Neural cell (in vitro differentiated cells): ENCODE measurements at regions not wholly inside any gene's neighbourhood (a gene's known extent, or its start where the extent isn't known, plus 50 kb on each side); places are given as distances from the start of the nearest gene placed in this dataset.

Source experiments
- H2AFZ ChIP-seq: fragments of 200-600, 300-800 bp; sonication (generic), shearing (Covaris generic); 2 replicates; pipeline ENCODE4 v1.6.0; 2014; ENCODE audit warnings: low read depth, mild to moderate bottlenecking, antibody characterized with exemption, low read length, moderate library complexity
- H3F3A ChIP-seq: fragments of 200-600 bp; shearing (Covaris generic); 2 replicates; pipeline ENCODE4 v1.6.1; 2016; ENCODE audit warnings: mild to moderate bottlenecking, moderate library complexity, mixed read lengths, antibody characterized with exemption, low read length; ENCODE audit not compliant: insufficient read depth, poor library complexity, severe bottlenecking
- H3K27ac ChIP-seq: fragments of 200-600, 300-800 bp; sonication (generic), shearing (Covaris generic); 2 replicates; pipeline ENCODE4 v1.5.1; 2014; ENCODE audit warnings: mild to moderate bottlenecking, low read length, moderate library complexity
- H3K27me3 ChIP-seq: fragments of 300-800, 200-600 bp; sonication (generic), shearing (Covaris generic); 2 replicates; pipeline ENCODE4 v1.6.0; 2014; ENCODE audit warnings: mild to moderate bottlenecking, low read depth, low read length, moderate library complexity; ENCODE audit not compliant: insufficient read depth
- H3K36me3 ChIP-seq: fragments of 300-800, 200-600 bp; sonication (generic), shearing (Covaris generic); 2 replicates; pipeline ENCODE4 v1.5.1; 2014; ENCODE audit warnings: mild to moderate bottlenecking, antibody characterized with exemption, low read length, moderate library complexity; ENCODE audit not compliant: insufficient read depth
- H3K4me2 ChIP-seq: fragments of 300-800, 200-600 bp; sonication (generic), shearing (Covaris generic); 2 replicates; pipeline ENCODE4 v1.6.0; 2014; ENCODE audit warnings: mild to moderate bottlenecking, low read length
- H3K4me3 ChIP-seq: fragments of 300-800, 200-600 bp; sonication (generic), shearing (Covaris generic); 2 replicates; pipeline ENCODE4 v1.5.1; 2014; ENCODE audit warnings: mild to moderate bottlenecking, low read length, moderate library complexity
- H3K79me2 ChIP-seq: fragments of 200-600 bp; shearing (Covaris generic); replicated peaks from 2 replicates; pipeline ENCODE4 v1.6.0; 2014; ENCODE audit warnings: mild to moderate bottlenecking, low read length, moderate library complexity; ENCODE audit not compliant: insufficient read depth
- H3K9ac ChIP-seq: fragments of 300-800, 200-600 bp; sonication (generic), shearing (Covaris generic); 2 replicates; pipeline ENCODE4 v1.6.1; 2016; ENCODE audit warnings: mild to moderate bottlenecking, low read length, mixed read lengths
- H3K9me2 ChIP-seq: fragments of 200-600 bp; shearing (Covaris generic); 2 replicates; pipeline ENCODE4 v1.6.1; 2016; ENCODE audit warnings: mild to moderate bottlenecking, low read length, mixed read lengths; ENCODE audit not compliant: insufficient read depth
- H3K9me3 ChIP-seq: fragments of 200-600, 300-800 bp; sonication (generic), shearing (Covaris generic); 2 replicates; pipeline ENCODE4 v1.6.1; 2016; ENCODE audit warnings: mild to moderate bottlenecking, mixed run types, low read length, moderate library complexity, mixed read lengths
- H4K20me1 ChIP-seq: fragments of 200-600 bp; shearing (Covaris generic); 2 replicates; pipeline ENCODE4 v1.6.1; 2016; ENCODE audit warnings: mild to moderate bottlenecking, mixed run types; ENCODE audit not compliant: insufficient read depth
- EP300 ChIP-seq: fragments of 450-650 bp; conservative IDR thresholded peaks from 2 replicates; pipeline ENCODE4 v1.6.1; 2014; ENCODE audit warnings: antibody characterized with exemption, mild to moderate bottlenecking, moderate library complexity; ENCODE audit not compliant: poor library complexity, severe bottlenecking
- EZH2 ChIP-seq: fragments of 200-600, 300-800 bp; shearing (Covaris generic), sonication (generic); IDR thresholded peaks from 2 replicates; pipeline ENCODE4 v1.6.1; 2014; ENCODE audit warnings: antibody characterized with exemption, low read length, borderline replicate concordance, mild to moderate bottlenecking; ENCODE audit not compliant: insufficient read depth, poor library complexity, severe bottlenecking
- MXI1 ChIP-seq: fragments of 450-650 bp; conservative IDR thresholded peaks from 2 replicates; pipeline ENCODE4 v1.6.1; 2014; ENCODE audit warnings: antibody characterized with exemption, mild to moderate bottlenecking; ENCODE audit not compliant: poor library complexity, severe bottlenecking
- POLR2AphosphoS5 ChIP-seq: IDR thresholded peaks from 2 replicates; pipeline ENCODE4 v1.6.1; 2012
- RAD21 ChIP-seq: fragments of 450-650 bp; conservative IDR thresholded peaks from 2 replicates; pipeline ENCODE4 v1.6.1; 2014; ENCODE audit warnings: antibody characterized with exemption, mild to moderate bottlenecking, moderate library complexity
- SMC3 ChIP-seq: fragments of 450-650 bp; conservative IDR thresholded peaks from 2 replicates; pipeline ENCODE4 v1.6.1; 2014; ENCODE audit warnings: antibody characterized with exemption, mild to moderate bottlenecking, moderate library complexity; ENCODE audit not compliant: poor library complexity
- TAF1 ChIP-seq: IDR thresholded peaks from 2 replicates; pipeline ENCODE4 v1.6.1; 2012; ENCODE audit warnings: low read depth
- TF ChIP-seq, protein P1 (sequence below): IDR thresholded peaks from 2 replicates; pipeline ENCODE4 v1.6.1; 2012; ENCODE audit warnings: borderline replicate concordance
- TF ChIP-seq, protein P2 (sequence below): fragments of 450-650 bp; IDR thresholded peaks from 2 replicates; pipeline ENCODE4 v1.5.1; 2014; ENCODE audit warnings: antibody characterized with exemption, mild to moderate bottlenecking, moderate library complexity; ENCODE audit not compliant: poor library complexity, severe bottlenecking

DNA sequence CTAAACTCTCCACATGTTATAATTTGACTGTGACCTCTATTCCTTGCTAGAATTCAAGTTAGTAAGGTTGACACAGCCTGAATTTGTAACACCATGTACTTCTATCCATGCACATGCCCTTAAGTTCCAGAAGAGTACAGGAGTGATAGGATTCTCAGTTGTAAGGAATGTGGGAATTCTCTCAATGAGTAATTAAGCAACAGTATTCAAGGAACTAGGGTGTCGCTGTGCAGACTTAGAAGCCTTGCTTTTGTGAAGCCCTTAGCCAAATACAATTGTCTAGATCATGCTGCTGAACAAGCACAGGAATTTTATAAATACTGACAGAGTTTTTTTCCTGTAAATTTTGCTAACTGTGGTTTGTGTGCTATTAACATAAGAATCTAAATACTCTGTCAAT lies 276.3 kb upstream of the PTBP2 start:
- no peaks in the 10 kb centered on the region for H3K9me2 ChIP-seq

DNA sequence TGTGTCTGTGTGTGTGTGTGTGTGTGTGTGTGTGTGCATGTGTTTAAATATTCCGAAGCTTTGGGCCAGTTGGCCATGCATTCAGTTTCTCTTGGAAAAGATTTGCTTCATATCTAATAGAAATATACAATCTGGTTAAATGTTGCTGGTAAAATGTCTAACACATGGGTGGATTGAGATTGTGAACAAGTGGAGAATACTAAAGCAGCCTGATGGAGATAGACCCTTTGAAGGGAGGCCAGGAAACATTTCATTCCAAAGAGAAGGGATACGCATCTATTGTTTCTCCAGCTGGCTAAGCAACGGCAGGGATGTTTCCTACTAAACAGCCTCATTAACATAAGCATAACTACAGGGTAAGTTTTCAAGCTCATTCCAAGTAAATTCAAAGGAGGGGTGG lies 257.5 kb upstream of the PTBP2 start:
- Histone ChIP-seq H3K79me2 (no peaks in the 10 kb centered on the region), H3K9ac (no peak overlapping the region), H3K36me3 (no peaks in the 10 kb centered on the region), H3K27me3 (no peaks in the 10 kb centered on the region), H3K9me2 (no peaks in the 10 kb centered on the region), H4K20me1 (no peaks in the 10 kb centered on the region), H3K27ac (no peak overlapping the region), H3K4me3 (no peak overlapping the region), H3K9me3 (no peaks in the 10 kb centered on the region), H2AFZ (no peak overlapping the region), H3F3A (no peaks in the 10 kb centered on the region), H3K4me2 (no peak overlapping the region)
- TF ChIP-seq, protein P1, sequence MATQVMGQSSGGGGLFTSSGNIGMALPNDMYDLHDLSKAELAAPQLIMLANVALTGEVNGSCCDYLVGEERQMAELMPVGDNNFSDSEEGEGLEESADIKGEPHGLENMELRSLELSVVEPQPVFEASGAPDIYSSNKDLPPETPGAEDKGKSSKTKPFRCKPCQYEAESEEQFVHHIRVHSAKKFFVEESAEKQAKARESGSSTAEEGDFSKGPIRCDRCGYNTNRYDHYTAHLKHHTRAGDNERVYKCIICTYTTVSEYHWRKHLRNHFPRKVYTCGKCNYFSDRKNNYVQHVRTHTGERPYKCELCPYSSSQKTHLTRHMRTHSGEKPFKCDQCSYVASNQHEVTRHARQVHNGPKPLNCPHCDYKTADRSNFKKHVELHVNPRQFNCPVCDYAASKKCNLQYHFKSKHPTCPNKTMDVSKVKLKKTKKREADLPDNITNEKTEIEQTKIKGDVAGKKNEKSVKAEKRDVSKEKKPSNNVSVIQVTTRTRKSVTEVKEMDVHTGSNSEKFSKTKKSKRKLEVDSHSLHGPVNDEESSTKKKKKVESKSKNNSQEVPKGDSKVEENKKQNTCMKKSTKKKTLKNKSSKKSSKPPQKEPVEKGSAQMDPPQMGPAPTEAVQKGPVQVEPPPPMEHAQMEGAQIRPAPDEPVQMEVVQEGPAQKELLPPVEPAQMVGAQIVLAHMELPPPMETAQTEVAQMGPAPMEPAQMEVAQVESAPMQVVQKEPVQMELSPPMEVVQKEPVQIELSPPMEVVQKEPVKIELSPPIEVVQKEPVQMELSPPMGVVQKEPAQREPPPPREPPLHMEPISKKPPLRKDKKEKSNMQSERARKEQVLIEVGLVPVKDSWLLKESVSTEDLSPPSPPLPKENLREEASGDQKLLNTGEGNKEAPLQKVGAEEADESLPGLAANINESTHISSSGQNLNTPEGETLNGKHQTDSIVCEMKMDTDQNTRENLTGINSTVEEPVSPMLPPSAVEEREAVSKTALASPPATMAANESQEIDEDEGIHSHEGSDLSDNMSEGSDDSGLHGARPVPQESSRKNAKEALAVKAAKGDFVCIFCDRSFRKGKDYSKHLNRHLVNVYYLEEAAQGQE: no peak
- TF ChIP-seq TAF1: no peak
- no peak for TF ChIP-seq EZH2

More for the DNA sequence above, 276.3 kb upstream of the PTBP2 start:
- Histone ChIP-seq H3K79me2 (no peaks in the 10 kb centered on the region), H2AFZ (no peak overlapping the region), H3K27me3 (no peaks in the 10 kb centered on the region), H3F3A (no peaks in the 10 kb centered on the region), H3K4me2 (no peak overlapping the region), H3K4me3 (no peak overlapping the region), H3K9me3 (no peaks in the 10 kb centered on the region), H3K36me3 (no peaks in the 10 kb centered on the region), H4K20me1 (no peaks in the 10 kb centered on the region), H3K27ac (no peak overlapping the region), H3K9ac (no peak overlapping the region)
- no peak for TF ChIP-seq POLR2AphosphoS5
- no peak for TF ChIP-seq RAD21
- TF ChIP-seq SMC3: no peak
- no peak for TF ChIP-seq EZH2
- TF ChIP-seq, protein P2, sequence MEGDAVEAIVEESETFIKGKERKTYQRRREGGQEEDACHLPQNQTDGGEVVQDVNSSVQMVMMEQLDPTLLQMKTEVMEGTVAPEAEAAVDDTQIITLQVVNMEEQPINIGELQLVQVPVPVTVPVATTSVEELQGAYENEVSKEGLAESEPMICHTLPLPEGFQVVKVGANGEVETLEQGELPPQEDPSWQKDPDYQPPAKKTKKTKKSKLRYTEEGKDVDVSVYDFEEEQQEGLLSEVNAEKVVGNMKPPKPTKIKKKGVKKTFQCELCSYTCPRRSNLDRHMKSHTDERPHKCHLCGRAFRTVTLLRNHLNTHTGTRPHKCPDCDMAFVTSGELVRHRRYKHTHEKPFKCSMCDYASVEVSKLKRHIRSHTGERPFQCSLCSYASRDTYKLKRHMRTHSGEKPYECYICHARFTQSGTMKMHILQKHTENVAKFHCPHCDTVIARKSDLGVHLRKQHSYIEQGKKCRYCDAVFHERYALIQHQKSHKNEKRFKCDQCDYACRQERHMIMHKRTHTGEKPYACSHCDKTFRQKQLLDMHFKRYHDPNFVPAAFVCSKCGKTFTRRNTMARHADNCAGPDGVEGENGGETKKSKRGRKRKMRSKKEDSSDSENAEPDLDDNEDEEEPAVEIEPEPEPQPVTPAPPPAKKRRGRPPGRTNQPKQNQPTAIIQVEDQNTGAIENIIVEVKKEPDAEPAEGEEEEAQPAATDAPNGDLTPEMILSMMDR: no peak
- TF ChIP-seq TAF1: no peak
- TF ChIP-seq MXI1: no peak
- TF ChIP-seq EP300: no peak
- TF ChIP-seq, protein P1: no peak
